Mucosa of descending colon (tissue), 3 donors: ENCODE measurements at regions not wholly inside any gene's neighbourhood (a gene's known extent, or its start where the extent isn't known, plus 50 kb on each side); places are given as distances from the start of the nearest gene placed in this dataset.

ENCODE experiments used
- ATAC-seq: fragments of 200-7000 bp; cut with Tn5 transposase; one replicate; pipeline ENCODE4 v1.9.1; 2020; ENCODE audit warnings: mild to moderate bottlenecking, moderate library complexity
- DNase-seq, 3 donors: peaks; one replicate each; pipeline ENCODE4 v3.0.0-alpha.2; 2020
- H3K36me3 ChIP-seq: fragments of 200-600 bp; one replicate; pipeline ENCODE4 v1.8.0; 2021; ENCODE audit warnings: low read depth, mild to moderate bottlenecking
- H3K4me1 ChIP-seq: fragments of 200-600 bp; one replicate; pipeline ENCODE4 v1.8.0; 2021; ENCODE audit warnings: low read depth, mild to moderate bottlenecking
- H3K4me3 ChIP-seq: fragments of 200-600 bp; one replicate; pipeline ENCODE4 v1.8.0; 2021; ENCODE audit warnings: mild to moderate bottlenecking
- H3K9me3 ChIP-seq: fragments of 200-600 bp; one replicate; pipeline ENCODE4 v1.8.0; 2021; ENCODE audit warnings: mild to moderate bottlenecking
- CTCF ChIP-seq: fragments of 200-600 bp; IDR thresholded peaks from one replicate; pipeline ENCODE4 v1.8.0; 2022; ENCODE audit warnings: antibody characterized with exemption, mild to moderate bottlenecking
- intact Hi-C, 2 donors: fragments of 100-400 bp; cut with DNase I in 1 of 2; cut with micrococcal nuclease in 1 of 2; formaldehyde crosslinking; loops; one replicate each; pipeline versions ENCODE4 v1.11.0 to v1.11.1; 2022; cut with DNase I, micrococcal nuclease
- donor health status: DM: no; HTN: no; CAD: no; lungs with moderate emphysema.
- donor health status: DM: no; HTN: no; CAD: no.
- donor health status: DM: no; HTN: yes; CAD: no.

- H3K4me3 ChIP-seq = no peak overlapping the region
- ATAC-seq (peak; percentile 54), DNase-seq (no peak)
- H3K9me3 ChIP-seq = no peaks in the 10 kb centered on the region
- H3K36me3 ChIP-seq = no peaks in the 10 kb centered on the region
- TF ChIP-seq CTCF = no peak
- peaks cover 6% of the 10 kb centered on the region for H3K4me1 ChIP-seq
- intact Hi-C loops = no loop called here
Observed at GRCh38 chr13:30072818-30073186, 222.4 kb upstream of the UBL3 start.

GRCh38 chr13:30071969-30072817 is 221.8 kb upstream of the UBL3 start:
- ATAC-seq = peak; percentile 97
- no peak overlapping the region for H3K4me3 ChIP-seq
- intact Hi-C loops = no loop called here
- peaks cover 6% of the 10 kb centered on the region for H3K4me1 ChIP-seq
- H3K9me3 ChIP-seq = no peaks in the 10 kb centered on the region
- no peaks in the 10 kb centered on the region for H3K36me3 ChIP-seq
- DNase-seq = peak; percentile 64 to 75 (median 69)
- no peak for TF ChIP-seq CTCF

DNA sequence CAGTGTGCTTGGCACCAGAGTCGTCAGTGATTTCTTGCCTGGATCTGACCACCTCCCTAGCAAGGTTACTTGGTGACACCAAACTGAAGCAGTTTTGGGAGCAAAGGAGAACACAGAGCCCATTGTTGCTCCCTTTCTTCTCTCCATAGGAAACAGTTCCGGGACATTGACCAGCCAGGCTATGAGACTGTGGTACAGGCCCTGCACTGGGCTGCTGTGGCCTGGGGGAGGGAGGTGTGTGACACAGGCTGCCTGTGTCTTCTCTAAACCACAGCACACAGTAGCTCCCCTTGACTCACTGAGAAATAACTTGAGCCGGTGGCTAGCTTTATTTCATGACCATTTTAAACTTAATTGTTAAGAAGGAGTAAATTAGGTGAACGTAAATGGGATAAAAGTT is 214.8 kb upstream of the UBL3 start:
- H3K4me3 ChIP-seq = no peak overlapping the region
- no peaks in the 10 kb centered on the region for H3K4me1 ChIP-seq
- H3K36me3 ChIP-seq = no peaks in the 10 kb centered on the region
- no peaks in the 10 kb centered on the region for H3K9me3 ChIP-seq
- no peak for TF ChIP-seq CTCF
- DNase-seq = no peak
- intact Hi-C loops = no loop called here
- no peak for ATAC-seq

DNA sequence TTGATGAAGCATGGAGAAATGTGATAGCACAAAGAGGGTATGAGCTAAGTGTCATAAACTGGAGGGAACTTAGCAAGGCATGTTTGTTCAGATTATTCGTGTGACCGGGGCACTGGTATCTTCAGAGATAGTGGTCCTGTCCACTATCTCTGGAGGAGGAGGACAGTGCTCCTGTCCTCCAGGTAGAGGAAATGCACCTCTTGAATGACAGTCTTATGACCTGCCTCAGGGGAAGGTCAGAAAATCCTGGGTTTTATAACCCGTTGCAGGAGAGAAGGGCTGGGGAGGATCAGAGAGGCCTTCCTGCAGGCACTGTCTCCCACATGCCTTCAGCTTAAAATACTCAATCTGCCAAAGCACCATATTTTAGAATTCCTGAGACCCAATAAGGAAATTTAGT is 213.5 kb upstream of the UBL3 start:
- Histone ChIP-seq H3K9me3 (no peaks in the 10 kb centered on the region), H3K36me3 (no peaks in the 10 kb centered on the region), H3K4me3 (no peak overlapping the region), H3K4me1 (no peaks in the 10 kb centered on the region)
- intact Hi-C loops = no loop called here
- no peak for ATAC-seq
- no peak for DNase-seq
- no peak for TF ChIP-seq CTCF

DNA sequence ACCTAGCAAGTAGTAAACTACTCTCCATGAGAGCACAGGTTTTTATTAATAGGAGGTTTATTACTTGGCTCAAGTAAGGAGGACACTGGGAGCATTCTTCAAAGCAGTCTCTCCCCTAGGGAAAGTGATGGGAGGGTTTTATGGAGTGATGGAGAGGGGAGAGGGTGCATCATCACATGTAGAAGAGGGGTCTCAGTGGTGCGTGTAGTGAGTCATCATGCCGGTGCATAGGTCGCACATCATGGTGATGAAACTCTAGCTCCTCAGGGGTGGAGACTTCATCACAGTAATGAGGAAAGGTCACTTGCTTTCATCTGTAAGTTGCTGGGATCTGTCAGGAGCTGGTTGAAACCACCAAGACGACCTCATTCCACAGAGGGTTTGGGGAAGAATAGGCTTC is 210.8 kb upstream of the UBL3 start:
- intact Hi-C loops = no loop called here
- Histone ChIP-seq H3K4me3 (no peak overlapping the region), H3K36me3 (no peaks in the 10 kb centered on the region), H3K9me3 (peaks cover 5% of the 10 kb centered on the region), H3K4me1 (no peaks in the 10 kb centered on the region)
- DNase-seq (no peak), ATAC-seq (no peak)
- no peak for TF ChIP-seq CTCF
